A549 (cell line): ENCODE measurements at regions not wholly inside any gene's neighbourhood (a gene's known extent, or its start where the extent isn't known, plus 50 kb on each side); places are given as distances from the start of the nearest gene placed in this dataset.

Source experiments
- ATAC-seq, 2 experiments: fragments of 200-7000 bp in 1 of 2; fragments of >200 bp in 1 of 2; cut with Nextera tagmentation in 1 of 2; cut with Tn5 transposase in 1 of 2; 3 replicates each; pipeline versions ENCODE4 v1.8.0 to v1.9.1; 2018 to 2020; ENCODE audit warnings: mild to moderate bottlenecking in 1 of 2, moderate library complexity in 1 of 2
- CTCF ChIA-PET: fragments of 300-600 bp; sonication (Branson Sonifier 250); formaldehyde crosslinking; extraction: SDS; loops from one replicate; lab custom pipeline; 2021; ENCODE audit warnings: antibody characterized with exemption, inconsistent platforms; lab: Yijun Ruan, JAX
- POLR2A ChIA-PET: fragments of 350-600 bp; formaldehyde crosslinking; extraction: SDS; loops from one replicate; lab custom pipeline; 2021; ENCODE audit warnings: antibody characterized with exemption, inconsistent platforms; lab: Yijun Ruan, JAX
- DNase-seq, 2 experiments: peaks; one replicate each; pipeline versions ENCODE4 v3.0.0 to v3.0.0-alpha.2; 2011 to 2016; ENCODE audit warnings: low read depth in 1 of 2, low spot score in 1 of 2
- FAIRE-seq: peaks from 2 replicates; lab custom pipeline; 2011; peaks lifted over from hg19 to GRCh38; lab: Jason Lieb, UNC
- H3K27ac ChIP-seq, 2 experiments: fragments of >200 bp; sonication (Bioruptor Twin); formaldehyde crosslinking; 3 replicates each; pipeline ENCODE4 v1.5.1; 2016 to 2017
- H3K4me1 ChIP-seq: fragments of >200 bp; sonication (Bioruptor Twin); formaldehyde crosslinking; 3 replicates; pipeline ENCODE4 v1.6.1; 2016
- H3K4me2 ChIP-seq: fragments of >200 bp; sonication (Bioruptor Twin); formaldehyde crosslinking; 3 replicates; pipeline ENCODE4 v1.6.1; 2016
- H3K4me3 ChIP-seq: fragments of >200 bp; sonication (Bioruptor Twin); formaldehyde crosslinking; 3 replicates; pipeline ENCODE4 v1.5.1; 2016
- H3K9me3 ChIP-seq: fragments of >200 bp; sonication (Bioruptor Twin); formaldehyde crosslinking; 3 replicates; pipeline ENCODE4 v1.6.1; 2016
- CBX8 ChIP-seq: fragments of 200-600 bp; sonication (generic); IDR thresholded peaks from 2 replicates; pipeline ENCODE4 v1.6.1; 2016
- ESRRA ChIP-seq: fragments of 150-350 bp; IDR thresholded peaks from 2 replicates; pipeline ENCODE4 v1.6.1; 2014; ENCODE audit warnings: mild to moderate bottlenecking, low read length, borderline replicate concordance
- FOXS1 ChIP-seq: fragments of 250-450 bp; sonication (Bioruptor Pico); IDR thresholded peaks from 2 replicates; pipeline ENCODE4 v1.5.0; 2020; ENCODE audit warnings: mild to moderate bottlenecking, moderate library complexity
- JUNB ChIP-seq: fragments of >200 bp; sonication (Bioruptor Twin); formaldehyde crosslinking; IDR thresholded peaks from 2 replicates; pipeline ENCODE4 v1.6.1; 2016
- NFE2L2 ChIP-seq: fragments of 150-350 bp; conservative IDR thresholded peaks from 2 replicates; pipeline ENCODE4 v1.6.1; 2014; ENCODE audit warnings: low read length
- NPAS2 ChIP-seq: fragments of 250-450 bp; sonication (Bioruptor Pico); IDR thresholded peaks from 2 replicates; pipeline ENCODE4 v1.8.0; 2022; ENCODE audit warnings: mild to moderate bottlenecking, moderate library complexity, borderline replicate concordance
- POLR2A ChIP-seq: IDR thresholded peaks from 2 replicates; pipeline ENCODE4 v1.6.1; 2012; ENCODE audit warnings: mild to moderate bottlenecking, low read length
- RAD21 ChIP-seq, 2 experiments: fragments of >200 bp in 1 of 2; sonication (Bioruptor Twin) in 1 of 2; formaldehyde crosslinking in 1 of 2; IDR thresholded peaks in 1 of 2; conservative IDR thresholded peaks in 1 of 2; 2 replicates in 1 of 2; 3 replicates in 1 of 2; pipeline ENCODE4 v1.6.1; 2012 to 2018; ENCODE audit warnings: inconsistent platforms in 1 of 2
- RCOR1 ChIP-seq: fragments of 150-350 bp; IDR thresholded peaks from 2 replicates; pipeline ENCODE4 v1.6.1; 2014; ENCODE audit warnings: antibody characterized with exemption, low read length, low read depth
- RFX5 ChIP-seq: fragments of 450-650 bp; IDR thresholded peaks from 2 replicates; pipeline ENCODE4 v1.7.1; 2014; ENCODE audit warnings: antibody characterized with exemption, mild to moderate bottlenecking, moderate library complexity
- SMC3 ChIP-seq: fragments of >200 bp; sonication (Bioruptor Twin); formaldehyde crosslinking; IDR thresholded peaks from 3 replicates; pipeline ENCODE4 v1.6.1; 2018; ENCODE audit warnings: inconsistent platforms
- TFCP2L1 ChIP-seq: fragments of 250-450 bp; sonication (Bioruptor Pico); IDR thresholded peaks from 2 replicates; pipeline ENCODE4 v1.5.0; 2021; ENCODE audit warnings: mild to moderate bottlenecking
- ZC3H11A ChIP-seq: fragments of 450-650 bp; IDR thresholded peaks from 2 replicates; pipeline ENCODE4 v1.6.1; 2014; ENCODE audit warnings: antibody characterized with exemption, mild to moderate bottlenecking
- ZNF302 ChIP-seq: fragments of 250-450 bp; sonication (Bioruptor Pico); IDR thresholded peaks from 2 replicates; pipeline ENCODE4 v1.9.0; 2021; ENCODE audit warnings: inconsistent platforms, mild to moderate bottlenecking, moderate library complexity
- WGBS: methylation state at CpG from one replicate; pipeline ENCODE4 v1.1.6; 2017; ENCODE audit errors: missing lambda C conversion rate; 5-methylcytosine and 5-hydroxymethylcytosine counted together
- TF ChIP-seq, protein P1 (sequence below): fragments of >200 bp; sonication (Bioruptor Twin); formaldehyde crosslinking; IDR thresholded peaks from 3 replicates; pipeline ENCODE4 v1.5.1; 2016
- TF ChIP-seq, protein P2 (sequence below): fragments of 150-350 bp; IDR thresholded peaks from 2 replicates; pipeline ENCODE4 v1.6.1; 2014; ENCODE audit warnings: low read depth, mild to moderate bottlenecking, low read length
- TF ChIP-seq, protein P3 (sequence below): fragments of 200-600 bp; sonication (generic); IDR thresholded peaks from 2 replicates; pipeline ENCODE4 v1.6.1; 2016; ENCODE audit warnings: antibody characterized with exemption, mild to moderate bottlenecking, moderate library complexity
- TF ChIP-seq, protein P4 (sequence below): fragments of 250-450 bp; sonication (Bioruptor Pico); IDR thresholded peaks from 2 replicates; pipeline ENCODE4 v1.5.0; 2021; ENCODE audit warnings: mild to moderate bottlenecking, moderate library complexity, borderline replicate concordance
- TF ChIP-seq, protein P5 (sequence below): fragments of >200 bp; sonication (Bioruptor Twin); formaldehyde crosslinking; IDR thresholded peaks from 2 replicates; pipeline ENCODE4 v1.6.1; 2016
- TF ChIP-seq, protein P6 (sequence below): fragments of 250-450 bp; sonication (Bioruptor Pico); IDR thresholded peaks from 2 replicates; pipeline ENCODE4 v1.5.0; 2020; ENCODE audit warnings: low read depth, mild to moderate bottlenecking, moderate library complexity

DNA sequence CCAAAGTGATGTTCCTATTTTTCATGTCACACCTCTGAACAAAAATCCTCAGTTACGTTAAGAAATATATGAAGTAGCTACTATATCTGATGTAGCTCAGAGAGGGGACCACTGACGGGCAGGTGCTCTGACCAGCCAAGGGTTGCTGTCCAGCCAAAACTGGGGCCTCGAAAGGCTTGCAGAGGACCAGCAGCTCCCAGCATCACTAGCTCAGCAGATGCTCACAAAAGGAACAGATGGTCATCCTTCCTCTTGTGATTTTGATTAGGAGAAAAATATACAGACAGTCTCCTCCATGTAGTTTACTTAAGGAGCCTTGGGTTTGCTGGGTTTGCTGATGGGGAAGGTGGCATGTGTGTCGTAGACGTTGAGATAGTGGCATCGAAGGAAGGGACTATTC lies 374.6 kb upstream of the B3GAT1 start:
- no peak for ATAC-seq

DNA sequence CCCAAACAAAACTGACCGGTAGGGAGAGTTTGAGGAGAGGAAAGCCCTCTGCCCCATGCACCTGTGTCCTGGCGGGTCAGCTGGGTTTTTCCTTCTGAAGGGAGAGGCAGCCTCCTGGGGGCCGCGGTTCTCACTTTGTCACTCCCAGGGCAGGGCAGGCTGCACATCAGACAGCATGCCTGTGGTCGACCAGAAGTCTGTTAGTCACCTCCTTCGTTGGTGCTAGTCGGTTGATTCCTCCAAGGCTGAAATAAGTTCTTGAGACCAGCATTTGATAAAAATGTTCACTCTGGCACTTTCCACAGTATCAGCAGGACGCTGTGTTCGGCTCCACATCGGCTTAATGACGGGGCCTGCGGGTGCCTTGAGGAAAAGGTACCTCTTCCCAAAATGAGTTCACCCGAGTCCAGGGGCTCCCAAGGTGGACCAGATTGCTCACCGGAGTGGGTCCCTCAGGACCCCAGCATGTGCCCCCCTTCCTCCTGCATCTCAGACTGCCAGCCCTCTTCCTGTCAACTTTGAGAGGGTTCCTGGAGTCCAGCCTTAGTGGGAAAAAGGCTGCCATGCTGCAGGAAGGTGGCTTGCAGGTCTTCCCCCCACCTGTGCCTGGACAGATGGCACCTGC lies 373.7 kb upstream of the B3GAT1 start:
- WGBS = 49% methylated on average over 11 of the region's 14 CpGs
- no peak overlapping the region for H3K27ac ChIP-seq
- POLR2A ChIA-PET = no interaction called here
- FAIRE-seq = no peak
- no peak for DNase-seq
- CTCF ChIA-PET = no interaction called here
- no peak overlapping the region for H3K4me3 ChIP-seq
- no peak for ATAC-seq
- H3K9me3 ChIP-seq = no peaks in the 10 kb centered on the region
- no peaks in the 10 kb centered on the region for H3K4me1 ChIP-seq
- no peak overlapping the region for H3K4me2 ChIP-seq
- TF ChIP-seq RAD21 (conservative IDR thresholded peaks at IDR 0.05 in 1 of 2, IDR thresholded peaks at IDR 0.05 in 1 of 2) (no peak), FOXS1 (CRISPR knock-in tag) (no peak), NFE2L2 (no peak), ESRRA (no peak)
- TF ChIP-seq, protein P1, sequence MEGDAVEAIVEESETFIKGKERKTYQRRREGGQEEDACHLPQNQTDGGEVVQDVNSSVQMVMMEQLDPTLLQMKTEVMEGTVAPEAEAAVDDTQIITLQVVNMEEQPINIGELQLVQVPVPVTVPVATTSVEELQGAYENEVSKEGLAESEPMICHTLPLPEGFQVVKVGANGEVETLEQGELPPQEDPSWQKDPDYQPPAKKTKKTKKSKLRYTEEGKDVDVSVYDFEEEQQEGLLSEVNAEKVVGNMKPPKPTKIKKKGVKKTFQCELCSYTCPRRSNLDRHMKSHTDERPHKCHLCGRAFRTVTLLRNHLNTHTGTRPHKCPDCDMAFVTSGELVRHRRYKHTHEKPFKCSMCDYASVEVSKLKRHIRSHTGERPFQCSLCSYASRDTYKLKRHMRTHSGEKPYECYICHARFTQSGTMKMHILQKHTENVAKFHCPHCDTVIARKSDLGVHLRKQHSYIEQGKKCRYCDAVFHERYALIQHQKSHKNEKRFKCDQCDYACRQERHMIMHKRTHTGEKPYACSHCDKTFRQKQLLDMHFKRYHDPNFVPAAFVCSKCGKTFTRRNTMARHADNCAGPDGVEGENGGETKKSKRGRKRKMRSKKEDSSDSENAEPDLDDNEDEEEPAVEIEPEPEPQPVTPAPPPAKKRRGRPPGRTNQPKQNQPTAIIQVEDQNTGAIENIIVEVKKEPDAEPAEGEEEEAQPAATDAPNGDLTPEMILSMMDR = no peak
- TF ChIP-seq, protein P2, sequence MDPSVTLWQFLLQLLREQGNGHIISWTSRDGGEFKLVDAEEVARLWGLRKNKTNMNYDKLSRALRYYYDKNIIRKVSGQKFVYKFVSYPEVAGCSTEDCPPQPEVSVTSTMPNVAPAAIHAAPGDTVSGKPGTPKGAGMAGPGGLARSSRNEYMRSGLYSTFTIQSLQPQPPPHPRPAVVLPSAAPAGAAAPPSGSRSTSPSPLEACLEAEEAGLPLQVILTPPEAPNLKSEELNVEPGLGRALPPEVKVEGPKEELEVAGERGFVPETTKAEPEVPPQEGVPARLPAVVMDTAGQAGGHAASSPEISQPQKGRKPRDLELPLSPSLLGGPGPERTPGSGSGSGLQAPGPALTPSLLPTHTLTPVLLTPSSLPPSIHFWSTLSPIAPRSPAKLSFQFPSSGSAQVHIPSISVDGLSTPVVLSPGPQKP = no peak
- TF ChIP-seq, protein P3, sequence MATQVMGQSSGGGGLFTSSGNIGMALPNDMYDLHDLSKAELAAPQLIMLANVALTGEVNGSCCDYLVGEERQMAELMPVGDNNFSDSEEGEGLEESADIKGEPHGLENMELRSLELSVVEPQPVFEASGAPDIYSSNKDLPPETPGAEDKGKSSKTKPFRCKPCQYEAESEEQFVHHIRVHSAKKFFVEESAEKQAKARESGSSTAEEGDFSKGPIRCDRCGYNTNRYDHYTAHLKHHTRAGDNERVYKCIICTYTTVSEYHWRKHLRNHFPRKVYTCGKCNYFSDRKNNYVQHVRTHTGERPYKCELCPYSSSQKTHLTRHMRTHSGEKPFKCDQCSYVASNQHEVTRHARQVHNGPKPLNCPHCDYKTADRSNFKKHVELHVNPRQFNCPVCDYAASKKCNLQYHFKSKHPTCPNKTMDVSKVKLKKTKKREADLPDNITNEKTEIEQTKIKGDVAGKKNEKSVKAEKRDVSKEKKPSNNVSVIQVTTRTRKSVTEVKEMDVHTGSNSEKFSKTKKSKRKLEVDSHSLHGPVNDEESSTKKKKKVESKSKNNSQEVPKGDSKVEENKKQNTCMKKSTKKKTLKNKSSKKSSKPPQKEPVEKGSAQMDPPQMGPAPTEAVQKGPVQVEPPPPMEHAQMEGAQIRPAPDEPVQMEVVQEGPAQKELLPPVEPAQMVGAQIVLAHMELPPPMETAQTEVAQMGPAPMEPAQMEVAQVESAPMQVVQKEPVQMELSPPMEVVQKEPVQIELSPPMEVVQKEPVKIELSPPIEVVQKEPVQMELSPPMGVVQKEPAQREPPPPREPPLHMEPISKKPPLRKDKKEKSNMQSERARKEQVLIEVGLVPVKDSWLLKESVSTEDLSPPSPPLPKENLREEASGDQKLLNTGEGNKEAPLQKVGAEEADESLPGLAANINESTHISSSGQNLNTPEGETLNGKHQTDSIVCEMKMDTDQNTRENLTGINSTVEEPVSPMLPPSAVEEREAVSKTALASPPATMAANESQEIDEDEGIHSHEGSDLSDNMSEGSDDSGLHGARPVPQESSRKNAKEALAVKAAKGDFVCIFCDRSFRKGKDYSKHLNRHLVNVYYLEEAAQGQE = no peak
- TF ChIP-seq, protein P4, sequence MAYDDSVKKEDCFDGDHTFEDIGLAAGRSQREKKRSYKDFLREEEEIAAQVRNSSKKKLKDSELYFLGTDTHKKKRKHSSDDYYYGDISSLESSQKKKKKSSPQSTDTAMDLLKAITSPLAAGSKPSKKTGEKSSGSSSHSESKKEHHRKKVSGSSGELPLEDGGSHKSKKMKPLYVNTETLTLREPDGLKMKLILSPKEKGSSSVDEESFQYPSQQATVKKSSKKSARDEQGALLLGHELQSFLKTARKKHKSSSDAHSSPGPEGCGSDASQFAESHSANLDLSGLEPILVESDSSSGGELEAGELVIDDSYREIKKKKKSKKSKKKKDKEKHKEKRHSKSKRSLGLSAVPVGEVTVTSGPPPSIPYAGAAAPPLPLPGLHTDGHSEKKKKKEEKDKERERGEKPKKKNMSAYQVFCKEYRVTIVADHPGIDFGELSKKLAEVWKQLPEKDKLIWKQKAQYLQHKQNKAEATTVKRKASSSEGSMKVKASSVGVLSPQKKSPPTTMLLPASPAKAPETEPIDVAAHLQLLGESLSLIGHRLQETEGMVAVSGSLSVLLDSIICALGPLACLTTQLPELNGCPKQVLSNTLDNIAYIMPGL (CRISPR knock-in tag) = no peak

More for the DNA sequence above, 374.6 kb upstream of the B3GAT1 start:
- FAIRE-seq (no peak), DNase-seq (no peak)
- Histone ChIP-seq H3K4me1 (no peaks in the 10 kb centered on the region), H3K27ac (no peak overlapping the region), H3K9me3 (no peaks in the 10 kb centered on the region), H3K4me3 (no peak overlapping the region), H3K4me2 (no peak overlapping the region)
- ChIA-PET CTCF (no interaction called here), POLR2A (no interaction called here)
- 4% methylated on average over 6 of the region's 6 CpGs for WGBS
- TF ChIP-seq, protein P5, sequence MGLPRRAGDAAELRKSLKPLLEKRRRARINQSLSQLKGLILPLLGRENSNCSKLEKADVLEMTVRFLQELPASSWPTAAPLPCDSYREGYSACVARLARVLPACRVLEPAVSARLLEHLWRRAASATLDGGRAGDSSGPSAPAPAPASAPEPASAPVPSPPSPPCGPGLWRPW = no peak
- TF ChIP-seq RCOR1 (no peak), CBX8 (no peak), JUNB (no peak), ZC3H11A (no peak), NPAS2 (CRISPR knock-in tag) (no peak), ESRRA (no peak), RFX5 (no peak), TFCP2L1 (CRISPR knock-in tag) (no peak), POLR2A (no peak), ZNF302 (CRISPR knock-in tag) (no peak), SMC3 (no peak)
- TF ChIP-seq, protein P6, sequence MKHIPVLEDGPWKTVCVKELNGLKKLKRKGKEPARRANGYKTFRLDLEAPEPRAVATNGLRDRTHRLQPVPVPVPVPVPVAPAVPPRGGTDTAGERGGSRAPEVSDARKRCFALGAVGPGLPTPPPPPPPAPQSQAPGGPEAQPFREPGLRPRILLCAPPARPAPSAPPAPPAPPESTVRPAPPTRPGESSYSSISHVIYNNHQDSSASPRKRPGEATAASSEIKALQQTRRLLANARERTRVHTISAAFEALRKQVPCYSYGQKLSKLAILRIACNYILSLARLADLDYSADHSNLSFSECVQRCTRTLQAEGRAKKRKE (CRISPR knock-in tag) = no peak
- TF ChIP-seq, protein P4 (CRISPR knock-in tag) = no peak
- TF ChIP-seq, protein P3 = no peak
